HL-60 (cell line): ENCODE measurements at regions not wholly inside any gene's neighbourhood (a gene's known extent, or its start where the extent isn't known, plus 50 kb on each side); places are given as distances from the start of the nearest gene placed in this dataset.

Experiments
- CTCF ChIP-seq: IDR thresholded peaks from one replicate; pipeline ENCODE4 v1.5.1; 2011; ENCODE audit warnings: low read length, control low read depth, inconsistent platforms; ENCODE audit not compliant: insufficient read depth
- GABPA ChIP-seq: IDR thresholded peaks from 2 replicates; pipeline ENCODE4 v1.6.1; 2012; ENCODE audit warnings: low read depth
- POLR2AphosphoS5 ChIP-seq: IDR thresholded peaks from 2 replicates; pipeline ENCODE4 v1.6.1; 2012; ENCODE audit warnings: low read depth
- REST ChIP-seq: IDR thresholded peaks from 2 replicates; pipeline ENCODE4 v1.6.1; 2012; ENCODE audit warnings: low read depth; ENCODE audit not compliant: insufficient replicate concordance
- SPI1 ChIP-seq: IDR thresholded peaks from 2 replicates; pipeline ENCODE4 v1.6.1; 2012; ENCODE audit warnings: low read depth, mild to moderate bottlenecking, borderline replicate concordance

DNA sequence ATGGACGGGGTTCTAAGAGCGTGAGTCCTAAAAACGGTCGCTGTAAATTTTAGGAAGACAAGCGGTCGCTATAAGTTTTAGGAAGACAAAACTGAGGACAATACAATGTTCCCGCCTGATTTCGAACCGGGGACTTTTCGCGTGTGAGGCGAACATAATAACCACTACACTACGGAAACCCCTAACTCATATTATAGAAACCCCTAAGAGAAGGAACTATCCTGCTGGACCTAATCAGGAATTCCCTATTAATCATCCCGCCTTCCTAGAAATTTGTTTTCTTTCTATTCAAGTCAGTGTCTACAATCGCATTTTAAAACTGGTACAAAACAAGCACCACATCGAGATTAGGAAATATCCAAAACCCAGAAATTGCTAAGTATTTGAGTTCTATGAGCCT lies 183.8 kb downstream of the OR2B2 start:
- TF ChIP-seq GABPA (no peak), CTCF (no peak), REST (no peak), POLR2AphosphoS5 (no peak), SPI1 (no peak)
